Neural crest cell (in vitro differentiated cells): ENCODE measurements at regions not wholly inside any gene's neighbourhood (a gene's known extent, or its start where the extent isn't known, plus 50 kb on each side); places are given as distances from the start of the nearest gene placed in this dataset.

Experiments used
- DNase-seq: peaks from one replicate; pipeline ENCODE4 v3.0.0; 2021; ENCODE audit warnings: low read depth, mixed read lengths, low spot score
- H3K27ac Mint-ChIP-seq: one replicate; pipeline ENCODE4 v1.8.0; 2021; ENCODE audit warnings: mild to moderate bottlenecking, mixed read lengths; ENCODE audit not compliant: unreplicated experiment
- H3K27me3 Mint-ChIP-seq: 2 replicates; pipeline ENCODE4 v1.8.0; 2021; ENCODE audit warnings: low read depth, mild to moderate bottlenecking, mixed read lengths
- H3K36me3 Mint-ChIP-seq: 2 replicates; pipeline ENCODE4 v1.8.0; 2021; ENCODE audit warnings: low read depth, mild to moderate bottlenecking, mixed read lengths
- H3K4me1 Mint-ChIP-seq: 2 replicates; pipeline ENCODE4 v1.8.0; 2021; ENCODE audit warnings: mixed read lengths
- H3K4me3 Mint-ChIP-seq: one replicate; pipeline ENCODE4 v1.8.0; 2021; ENCODE audit warnings: mild to moderate bottlenecking, mixed read lengths
- H3K9me3 Mint-ChIP-seq: 2 replicates; pipeline ENCODE4 v1.8.0; 2021; ENCODE audit warnings: mixed read lengths
- TF ChIP-seq, protein P1 (sequence below): fragments of 200-600 bp; sonication (generic); conservative IDR thresholded peaks from 2 replicates; pipeline ENCODE4 v1.5.0; 2021; ENCODE audit warnings: antibody characterized with exemption, mild to moderate bottlenecking

DNA sequence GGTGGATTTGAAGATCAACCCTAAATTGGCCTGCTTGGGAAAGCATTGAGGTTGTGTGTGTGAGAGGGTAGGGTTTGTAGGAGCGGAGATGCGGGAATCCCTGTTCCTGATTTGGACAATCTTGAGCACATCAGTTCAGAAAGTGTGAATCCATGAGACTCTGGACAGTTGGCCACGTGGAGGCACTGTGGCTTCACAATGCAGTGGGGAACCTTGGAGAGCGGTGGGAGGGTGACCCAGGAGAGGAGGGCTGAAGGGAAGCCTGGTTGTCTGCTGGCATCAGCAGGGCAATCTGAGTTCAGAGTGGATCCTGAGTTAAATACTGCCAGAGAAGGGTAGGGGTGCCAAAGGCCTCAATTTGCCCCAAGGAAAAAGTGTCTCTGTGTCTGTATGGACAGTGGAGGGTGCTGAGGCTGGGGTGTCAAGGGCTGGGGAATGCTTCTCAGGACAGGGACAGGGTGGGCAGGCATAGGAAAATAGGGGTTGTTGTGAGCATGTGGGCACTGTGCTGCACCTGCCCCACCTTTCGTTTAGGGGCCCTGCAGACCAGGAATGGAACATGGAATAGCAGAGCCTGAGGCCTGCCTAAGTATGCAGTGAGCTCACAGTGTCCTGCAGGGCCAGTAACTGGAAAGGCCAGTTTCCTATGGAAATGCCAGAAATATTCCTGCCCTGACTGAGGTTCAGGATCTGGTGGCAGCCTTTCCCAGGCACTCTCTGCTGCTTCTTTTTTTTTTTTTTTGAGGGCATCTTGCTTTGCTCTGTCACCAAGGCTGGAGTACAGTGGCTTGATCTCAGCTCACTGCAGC, 162.9 kb upstream of the PRSS58 start:
- TF ChIP-seq, protein P1, sequence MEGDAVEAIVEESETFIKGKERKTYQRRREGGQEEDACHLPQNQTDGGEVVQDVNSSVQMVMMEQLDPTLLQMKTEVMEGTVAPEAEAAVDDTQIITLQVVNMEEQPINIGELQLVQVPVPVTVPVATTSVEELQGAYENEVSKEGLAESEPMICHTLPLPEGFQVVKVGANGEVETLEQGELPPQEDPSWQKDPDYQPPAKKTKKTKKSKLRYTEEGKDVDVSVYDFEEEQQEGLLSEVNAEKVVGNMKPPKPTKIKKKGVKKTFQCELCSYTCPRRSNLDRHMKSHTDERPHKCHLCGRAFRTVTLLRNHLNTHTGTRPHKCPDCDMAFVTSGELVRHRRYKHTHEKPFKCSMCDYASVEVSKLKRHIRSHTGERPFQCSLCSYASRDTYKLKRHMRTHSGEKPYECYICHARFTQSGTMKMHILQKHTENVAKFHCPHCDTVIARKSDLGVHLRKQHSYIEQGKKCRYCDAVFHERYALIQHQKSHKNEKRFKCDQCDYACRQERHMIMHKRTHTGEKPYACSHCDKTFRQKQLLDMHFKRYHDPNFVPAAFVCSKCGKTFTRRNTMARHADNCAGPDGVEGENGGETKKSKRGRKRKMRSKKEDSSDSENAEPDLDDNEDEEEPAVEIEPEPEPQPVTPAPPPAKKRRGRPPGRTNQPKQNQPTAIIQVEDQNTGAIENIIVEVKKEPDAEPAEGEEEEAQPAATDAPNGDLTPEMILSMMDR: no peak
- Mint-ChIP-seq H3K36me3 (no peaks in the 10 kb centered on the region), H3K9me3 (no peaks in the 10 kb centered on the region), H3K4me3 (no peak overlapping the region), H3K4me1 (no peaks in the 10 kb centered on the region), H3K27me3 (no peaks in the 10 kb centered on the region), H3K27ac (no peak overlapping the region)
- no peak for DNase-seq

DNA sequence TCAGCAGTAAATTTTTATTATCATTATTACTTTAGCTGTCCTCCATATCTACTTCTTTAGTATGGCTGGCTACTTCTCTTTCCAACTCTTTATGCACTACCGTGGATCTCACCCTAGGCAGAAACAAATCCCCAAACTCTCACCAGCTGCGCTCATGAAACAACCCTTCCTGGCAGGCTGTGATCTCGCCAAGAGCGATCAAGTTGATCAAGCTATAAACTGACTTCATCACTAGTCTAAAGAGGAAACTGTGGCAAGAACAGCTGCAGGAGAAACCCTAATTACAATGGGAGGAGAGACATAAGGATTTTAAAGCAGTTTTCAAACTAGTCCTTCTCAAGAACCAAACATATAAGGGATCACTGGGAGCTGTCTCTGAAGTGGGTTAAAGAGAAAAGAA, 160.5 kb upstream of the PRSS58 start:
- Mint-ChIP-seq H3K27me3 (no peaks in the 10 kb centered on the region), H3K4me1 (no peaks in the 10 kb centered on the region), H3K27ac (no peak overlapping the region), H3K9me3 (no peaks in the 10 kb centered on the region), H3K4me3 (no peak overlapping the region), H3K36me3 (no peaks in the 10 kb centered on the region)
- no peak for DNase-seq
- TF ChIP-seq, protein P1: no peak

DNA sequence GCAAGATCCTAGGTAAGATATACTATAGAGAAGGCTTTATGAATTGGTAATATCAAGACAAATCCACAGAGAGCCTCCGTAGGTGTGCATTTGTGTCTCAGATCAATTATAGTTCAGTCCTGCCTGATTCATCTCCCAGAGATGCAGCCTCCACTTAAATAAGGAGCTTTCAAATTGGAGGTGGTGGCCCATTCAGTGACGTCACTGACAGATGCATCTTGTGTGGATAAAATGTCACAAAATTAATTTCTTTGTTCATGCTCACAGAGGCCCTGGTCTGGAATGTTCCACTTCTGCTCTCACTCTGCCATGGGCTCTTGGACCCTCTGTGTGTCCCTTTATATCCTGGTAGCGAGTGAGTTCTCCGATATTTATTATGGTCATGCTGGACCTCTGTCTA, 157.1 kb upstream of the PRSS58 start:
- no peak for DNase-seq
- peaks cover 3% of the 10 kb centered on the region for H3K9me3 Mint-ChIP-seq
- H3K27ac Mint-ChIP-seq: no peak overlapping the region
- no peaks in the 10 kb centered on the region for H3K4me1 Mint-ChIP-seq
- H3K27me3 Mint-ChIP-seq: no peaks in the 10 kb centered on the region
- TF ChIP-seq, protein P1: no peak
- no peak overlapping the region for H3K4me3 Mint-ChIP-seq
- no peaks in the 10 kb centered on the region for H3K36me3 Mint-ChIP-seq

DNA sequence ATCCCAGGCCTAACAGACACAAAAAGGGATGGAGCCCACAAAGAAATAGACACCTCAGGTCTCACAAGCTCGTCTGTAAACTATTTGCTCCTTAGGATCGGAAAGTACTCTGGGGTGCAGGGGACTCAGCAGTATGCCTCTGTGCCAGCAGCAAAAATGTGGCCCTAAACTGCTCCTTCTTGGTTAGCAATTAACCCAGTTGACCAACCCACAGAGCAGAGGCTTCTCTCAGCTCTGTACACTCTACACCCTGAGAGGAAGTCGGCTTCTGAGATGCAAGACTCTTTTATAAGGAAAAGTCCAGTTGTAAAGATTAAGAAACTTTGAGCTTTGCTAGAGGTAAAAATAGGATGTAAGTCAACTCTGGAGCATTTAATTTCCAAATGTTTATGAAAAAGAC, 156.3 kb upstream of the PRSS58 start:
- Mint-ChIP-seq H3K27ac (no peak overlapping the region), H3K9me3 (peaks cover 3% of the 10 kb centered on the region), H3K4me1 (no peaks in the 10 kb centered on the region), H3K27me3 (no peaks in the 10 kb centered on the region), H3K4me3 (no peak overlapping the region), H3K36me3 (no peaks in the 10 kb centered on the region)
- TF ChIP-seq, protein P1: no peak
- DNase-seq: no peak

DNA sequence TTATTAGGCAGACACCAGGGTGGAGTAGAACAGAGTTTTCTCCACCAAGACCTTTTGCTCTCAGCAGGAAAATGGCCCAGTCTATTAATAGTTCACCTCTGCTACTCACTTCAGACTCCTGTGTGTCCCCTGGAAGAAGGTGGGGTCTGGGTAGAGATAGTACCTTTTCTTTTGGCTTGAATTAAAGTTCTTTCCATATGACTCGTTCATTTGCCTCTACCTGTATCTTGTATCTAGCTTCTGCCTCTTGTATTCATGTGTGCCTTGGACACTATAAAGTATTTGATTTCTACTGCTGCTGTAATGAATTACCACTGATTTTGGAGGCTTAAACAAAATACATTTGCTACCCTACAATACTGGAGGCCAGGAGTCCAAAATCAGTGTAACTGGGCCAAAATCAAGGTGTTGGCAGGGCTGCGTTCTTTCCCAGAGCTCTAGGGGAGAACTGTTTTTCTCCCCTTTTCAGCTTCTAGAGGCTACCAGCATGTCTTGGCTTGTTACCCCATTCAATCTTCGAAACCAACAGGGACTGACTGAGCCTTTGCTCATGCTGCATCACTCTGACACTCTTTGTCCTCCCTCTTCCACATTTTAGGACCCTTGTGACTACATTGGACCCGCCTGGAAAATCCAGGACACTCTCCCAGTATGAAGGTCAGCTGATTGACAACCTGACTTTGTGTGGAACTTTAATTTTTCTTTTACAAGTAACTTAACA, 155.6 kb upstream of the PRSS58 start:
- DNase-seq: no peak
- H3K27ac Mint-ChIP-seq: no peak overlapping the region
- TF ChIP-seq, protein P1: no peak
- no peaks in the 10 kb centered on the region for H3K4me1 Mint-ChIP-seq
- no peaks in the 10 kb centered on the region for H3K36me3 Mint-ChIP-seq
- H3K27me3 Mint-ChIP-seq: no peaks in the 10 kb centered on the region
- no peak overlapping the region for H3K4me3 Mint-ChIP-seq
- H3K9me3 Mint-ChIP-seq: peaks cover 3% of the 10 kb centered on the region
